Left lung (tissue), 4 donors: ENCODE measurements at regions not wholly inside any gene's neighbourhood (a gene's known extent, or its start where the extent isn't known, plus 50 kb on each side); places are given as distances from the start of the nearest gene placed in this dataset.

ENCODE experiments used
- ATAC-seq: fragments of 200-7000 bp; cut with Tn5 transposase; one replicate; pipeline ENCODE4 v1.9.1; 2020; ENCODE audit warnings: moderate library complexity
- DNase-seq, 4 donors: peaks; one replicate each; pipeline ENCODE4 v3.0.0-alpha.2; 2013 to 2020
- H3K27ac ChIP-seq, 2 donors: fragments of 200-600 bp; sonication (generic) in 1 of 2; one replicate each; pipeline versions ENCODE4 v1.5.0 to v1.8.0; 2020 to 2021
- H3K27me3 ChIP-seq, 2 donors: fragments of 200-600 bp; sonication (generic) in 1 of 2; one replicate each; pipeline versions ENCODE4 v1.5.0 to v1.8.0; 2020 to 2021
- H3K36me3 ChIP-seq, 2 donors: fragments of 200-600 bp; sonication (generic) in 1 of 2; one replicate each; pipeline versions ENCODE4 v1.5.0 to v1.8.0; 2020 to 2021
- H3K4me1 ChIP-seq, 2 donors: fragments of 200-600 bp; one replicate each; pipeline ENCODE4 v1.8.0; 2021
- H3K4me3 ChIP-seq, 2 donors: fragments of 200-600 bp; sonication (generic) in 1 of 2; one replicate each; pipeline versions ENCODE4 v1.5.0 to v1.8.0; 2020 to 2021; ENCODE audit warnings: mild to moderate bottlenecking in 1 of 2
- H3K9me3 ChIP-seq, 2 donors: fragments of 200-600 bp; sonication (generic) in 1 of 2; one replicate each; pipeline versions ENCODE4 v1.5.0 to v1.8.0; 2020 to 2021
- CTCF ChIP-seq, 2 donors: fragments of 200-600 bp; sonication (generic) in 1 of 2; IDR thresholded peaks; one replicate each; pipeline versions ENCODE4 v1.5.0 to v1.8.0; 2021; ENCODE audit warnings: antibody characterized with exemption in 2 of 2
- intact Hi-C, 2 donors: fragments of 100-400 bp; cut with DNase I; formaldehyde crosslinking; loops; one replicate each; pipeline versions ENCODE4 v1.11.2 to v1.14.2; 2022
- donor health status: DM: no; HTN: yes; CAD: no.
- donor health status: DM: no; HTN: no; CAD: no.

GRCh38 chr20:52616629-52617028 lies 355.5 kb upstream of the TSHZ2 start:
- ATAC-seq (no peak), DNase-seq (no peak)
- Histone ChIP-seq H3K9me3 (no peaks in the 10 kb centered on the region), H3K4me1 (no peaks in the 10 kb centered on the region), H3K27ac (no peak overlapping the region), H3K4me3 (no peak overlapping the region), H3K27me3 (no peaks in the 10 kb centered on the region), H3K36me3 (no peaks in the 10 kb centered on the region)
- intact Hi-C loops: no loop called here
- no peak for TF ChIP-seq CTCF (IDR thresholded peaks at IDR 0.05)

- H3K9me3 ChIP-seq: peaks cover 0 to 4% of the 10 kb centered on the region in 2 donors
- H3K4me3 ChIP-seq: no peak overlapping the region
- no peak for DNase-seq
- ATAC-seq: no peak
- H3K36me3 ChIP-seq: no peaks in the 10 kb centered on the region
- TF ChIP-seq CTCF (IDR thresholded peaks at IDR 0.05): no peak
- intact Hi-C loops: no loop called here
- no peaks in the 10 kb centered on the region for H3K4me1 ChIP-seq
- no peak overlapping the region for H3K27ac ChIP-seq
- H3K27me3 ChIP-seq: no peaks in the 10 kb centered on the region
Measured at GRCh38 chr20:52614051-52614863, 357.9 kb upstream of the TSHZ2 start.

GRCh38 chr20:52612046-52612632 lies 360.0 kb upstream of the TSHZ2 start:
- ATAC-seq: no peak

GRCh38 chr20:52610749-52611148 lies 361.4 kb upstream of the TSHZ2 start:
- no peak for ATAC-seq
- Histone ChIP-seq H3K27ac (no peak overlapping the region), H3K4me1 (no peaks in the 10 kb centered on the region), H3K27me3 (no peaks in the 10 kb centered on the region), H3K9me3 (peaks cover 0 to 4% of the 10 kb centered on the region in 2 donors), H3K36me3 (no peaks in the 10 kb centered on the region), H3K4me3 (no peak overlapping the region)
- TF ChIP-seq CTCF (IDR thresholded peaks at IDR 0.05): no peak
- no peak for DNase-seq
- intact Hi-C loops: no loop called here

More at GRCh38 chr20:52612046-52612632, 360.0 kb upstream of the TSHZ2 start:
- H3K36me3 ChIP-seq: no peaks in the 10 kb centered on the region
- H3K27me3 ChIP-seq: no peaks in the 10 kb centered on the region
- H3K4me3 ChIP-seq: no peak overlapping the region
- peaks cover 0 to 4% of the 10 kb centered on the region in 2 donors for H3K9me3 ChIP-seq
- intact Hi-C loops: no loop called here
- H3K27ac ChIP-seq: no peak overlapping the region
- DNase-seq: no peak
- no peak for TF ChIP-seq CTCF (IDR thresholded peaks at IDR 0.05)
- H3K4me1 ChIP-seq: no peaks in the 10 kb centered on the region

- no peaks in the 10 kb centered on the region for H3K36me3 ChIP-seq
- H3K27me3 ChIP-seq: no peaks in the 10 kb centered on the region
- intact Hi-C loops: no loop called here
- no peak overlapping the region for H3K4me3 ChIP-seq
- TF ChIP-seq CTCF (IDR thresholded peaks at IDR 0.05): no peak
- H3K27ac ChIP-seq: no peak overlapping the region
- no peak for ATAC-seq
- no peak for DNase-seq
- H3K9me3 ChIP-seq: peaks cover 0 to 4% of the 10 kb centered on the region in 2 donors
- H3K4me1 ChIP-seq: no peaks in the 10 kb centered on the region
Measured at GRCh38 chr20:52601295-52601971, 370.7 kb upstream of the TSHZ2 start.
